Fibroblast of lung (primary cell): ENCODE measurements at regions not wholly inside any gene's neighbourhood (a gene's known extent, or its start where the extent isn't known, plus 50 kb on each side); places are given as distances from the start of the nearest gene placed in this dataset.

ENCODE experiments used
- EZH2 ChIP-seq: IDR thresholded peaks from 2 replicates; pipeline ENCODE4 v1.5.1; 2012; ENCODE audit warnings: low read length, control low read depth, mild to moderate bottlenecking; ENCODE audit errors: missing control alignments
- TF ChIP-seq, protein P1 (sequence below), 2 donors: IDR thresholded peaks in 1 of 2; conservative IDR thresholded peaks in 1 of 2; 1 replicate in 1 of 2; 2 replicates in 1 of 2; pipeline ENCODE4 v1.5.1; 2011 to 2012; ENCODE audit warnings: low read length in 2 of 2, control low read depth in 1 of 2, inconsistent platforms in 1 of 2, low read depth in 1 of 2, mild to moderate bottlenecking in 1 of 2

DNA sequence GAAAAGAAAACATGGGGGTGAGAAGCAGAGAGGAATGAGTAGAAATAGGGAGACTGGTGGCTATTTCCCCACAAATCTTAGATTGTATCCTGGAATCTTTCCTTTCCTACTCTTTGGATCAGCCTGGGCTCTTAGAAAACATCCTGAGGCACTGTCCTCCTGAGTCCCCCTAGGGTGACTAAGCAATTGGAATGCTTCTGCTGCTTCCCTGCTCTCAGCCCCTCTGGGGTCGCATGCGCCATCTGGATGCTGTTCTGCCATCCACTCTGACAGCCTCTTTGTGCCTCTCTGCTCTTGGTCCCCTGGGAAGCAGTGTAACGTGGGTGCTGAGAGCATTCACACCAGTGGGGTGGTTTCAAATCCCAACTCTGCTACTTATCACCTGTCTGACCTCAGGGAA is 443.0 kb downstream of the SIPA1L2 start:
- TF ChIP-seq, protein P1, sequence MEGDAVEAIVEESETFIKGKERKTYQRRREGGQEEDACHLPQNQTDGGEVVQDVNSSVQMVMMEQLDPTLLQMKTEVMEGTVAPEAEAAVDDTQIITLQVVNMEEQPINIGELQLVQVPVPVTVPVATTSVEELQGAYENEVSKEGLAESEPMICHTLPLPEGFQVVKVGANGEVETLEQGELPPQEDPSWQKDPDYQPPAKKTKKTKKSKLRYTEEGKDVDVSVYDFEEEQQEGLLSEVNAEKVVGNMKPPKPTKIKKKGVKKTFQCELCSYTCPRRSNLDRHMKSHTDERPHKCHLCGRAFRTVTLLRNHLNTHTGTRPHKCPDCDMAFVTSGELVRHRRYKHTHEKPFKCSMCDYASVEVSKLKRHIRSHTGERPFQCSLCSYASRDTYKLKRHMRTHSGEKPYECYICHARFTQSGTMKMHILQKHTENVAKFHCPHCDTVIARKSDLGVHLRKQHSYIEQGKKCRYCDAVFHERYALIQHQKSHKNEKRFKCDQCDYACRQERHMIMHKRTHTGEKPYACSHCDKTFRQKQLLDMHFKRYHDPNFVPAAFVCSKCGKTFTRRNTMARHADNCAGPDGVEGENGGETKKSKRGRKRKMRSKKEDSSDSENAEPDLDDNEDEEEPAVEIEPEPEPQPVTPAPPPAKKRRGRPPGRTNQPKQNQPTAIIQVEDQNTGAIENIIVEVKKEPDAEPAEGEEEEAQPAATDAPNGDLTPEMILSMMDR (conservative IDR thresholded peaks at IDR 0.05 in 1 of 2, IDR thresholded peaks at IDR 0.05 in 1 of 2; ENCODE audit: low read depth in 1 of 2, low read length in 2 of 2) = no peak
- no peak for TF ChIP-seq EZH2
